Memory B cell (primary cell): ENCODE measurements at regions not wholly inside any gene's neighbourhood (a gene's known extent, or its start where the extent isn't known, plus 50 kb on each side); places are given as distances from the start of the nearest gene placed in this dataset.
"Not testable (repeated sequence)": the region's sequence is repeated elsewhere in the genome, so short reads cannot be mapped to it uniquely, and the experiment has no call there.

ENCODE experiments used
- ATAC-seq: fragments of 150-1000 bp; cut with Tn5 transposase; 2 replicates; pipeline ENCODE4 v1.10.0; 2021; ENCODE audit warnings: low read depth, mild to moderate bottlenecking, moderate library complexity
- DNase-seq, 2 donors: peaks; one replicate each; pipeline ENCODE4 v3.0.0; 2022; ENCODE audit warnings: low spot score in 2 of 2
- H3K27ac Mint-ChIP-seq: one replicate; pipeline ENCODE4 v1.8.0; 2022; ENCODE audit warnings: mild to moderate bottlenecking, moderate library complexity, mixed read lengths
- H3K27me3 Mint-ChIP-seq: one replicate; pipeline ENCODE4 v1.8.0; 2022; ENCODE audit warnings: mixed read lengths
- H3K36me3 Mint-ChIP-seq: one replicate; pipeline ENCODE4 v1.8.0; 2022; ENCODE audit warnings: mild to moderate bottlenecking, mixed read lengths
- H3K4me1 Mint-ChIP-seq: one replicate; pipeline ENCODE4 v1.8.0; 2022; ENCODE audit warnings: mixed read lengths
- H3K4me3 Mint-ChIP-seq: one replicate; pipeline ENCODE4 v1.8.0; 2022; ENCODE audit warnings: mild to moderate bottlenecking, moderate library complexity, mixed read lengths
- H3K9me3 Mint-ChIP-seq: one replicate; pipeline ENCODE4 v1.8.0; 2022; ENCODE audit warnings: mixed read lengths

GRCh38 chr10:80964955-80965614, 427.4 kb downstream of the SH2D4B start:
- Mint-ChIP-seq H3K36me3 (no peaks in the 10 kb centered on the region), H3K27me3 (no peaks in the 10 kb centered on the region), H3K4me3 (no peak overlapping the region), H3K4me1 (no peaks in the 10 kb centered on the region), H3K9me3 (no peaks in the 10 kb centered on the region), H3K27ac (no peak overlapping the region)
- no peak for DNase-seq
- peak; percentile 22 for ATAC-seq

- ATAC-seq (no peak), DNase-seq (no peak)
- H3K9me3 Mint-ChIP-seq: no peaks in the 10 kb centered on the region
- H3K4me1 Mint-ChIP-seq: no peaks in the 10 kb centered on the region
- H3K36me3 Mint-ChIP-seq: no peaks in the 10 kb centered on the region
- no peak overlapping the region for H3K27ac Mint-ChIP-seq
- no peak overlapping the region for H3K4me3 Mint-ChIP-seq
- H3K27me3 Mint-ChIP-seq: no peaks in the 10 kb centered on the region
Measured at GRCh38 chr10:80966326-80966986, 428.8 kb downstream of the SH2D4B start.

DNA sequence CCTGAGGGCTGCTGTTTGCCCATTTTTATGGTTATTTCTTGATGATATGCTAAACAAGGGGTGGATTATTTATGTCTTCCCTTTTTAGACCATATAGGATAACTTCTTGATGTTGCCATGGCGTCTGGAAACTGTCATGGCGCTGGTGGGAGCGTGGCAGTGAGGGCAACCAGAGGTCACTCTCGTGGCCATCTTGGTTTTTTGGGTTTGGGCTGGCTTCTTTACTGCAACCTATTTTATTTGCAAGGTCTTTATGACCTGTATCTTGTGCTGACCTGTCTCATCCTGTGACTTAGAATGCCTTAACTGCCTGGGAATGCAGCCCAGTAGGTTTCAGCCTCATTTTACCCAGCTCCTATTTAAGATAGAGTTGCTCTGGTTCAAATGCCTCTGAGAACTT, 429.7 kb downstream of the SH2D4B start:
- H3K4me3 Mint-ChIP-seq, H3K27ac Mint-ChIP-seq, DNase-seq, H3K36me3 Mint-ChIP-seq, H3K4me1 Mint-ChIP-seq, ATAC-seq, H3K9me3 Mint-ChIP-seq, H3K27me3 Mint-ChIP-seq: not testable (repeated sequence)

GRCh38 chr10:80968903-80969302, 431.2 kb downstream of the SH2D4B start:
- Mint-ChIP-seq H3K27me3 (no peaks in the 10 kb centered on the region), H3K36me3 (no peaks in the 10 kb centered on the region), H3K9me3 (no peaks in the 10 kb centered on the region), H3K27ac (no peak overlapping the region), H3K4me3 (no peak overlapping the region), H3K4me1 (no peaks in the 10 kb centered on the region)
- no peak for ATAC-seq
- no peak for DNase-seq

GRCh38 chr10:80971461-80971860, 433.8 kb downstream of the SH2D4B start:
- Mint-ChIP-seq H3K27me3 (no peaks in the 10 kb centered on the region), H3K4me3 (no peak overlapping the region), H3K36me3 (no peaks in the 10 kb centered on the region), H3K27ac (no peak overlapping the region), H3K9me3 (no peaks in the 10 kb centered on the region), H3K4me1 (no peaks in the 10 kb centered on the region)
- no peak for DNase-seq
- ATAC-seq: no peak

- H3K4me3 Mint-ChIP-seq: no peak overlapping the region
- H3K36me3 Mint-ChIP-seq: no peaks in the 10 kb centered on the region
- no peaks in the 10 kb centered on the region for H3K4me1 Mint-ChIP-seq
- ATAC-seq (no peak), DNase-seq (no peak)
- H3K27ac Mint-ChIP-seq: no peak overlapping the region
- H3K9me3 Mint-ChIP-seq: peaks cover 2% of the 10 kb centered on the region
- no peaks in the 10 kb centered on the region for H3K27me3 Mint-ChIP-seq
Measured at GRCh38 chr10:80976658-80977057, 439.0 kb downstream of the SH2D4B start.

DNA sequence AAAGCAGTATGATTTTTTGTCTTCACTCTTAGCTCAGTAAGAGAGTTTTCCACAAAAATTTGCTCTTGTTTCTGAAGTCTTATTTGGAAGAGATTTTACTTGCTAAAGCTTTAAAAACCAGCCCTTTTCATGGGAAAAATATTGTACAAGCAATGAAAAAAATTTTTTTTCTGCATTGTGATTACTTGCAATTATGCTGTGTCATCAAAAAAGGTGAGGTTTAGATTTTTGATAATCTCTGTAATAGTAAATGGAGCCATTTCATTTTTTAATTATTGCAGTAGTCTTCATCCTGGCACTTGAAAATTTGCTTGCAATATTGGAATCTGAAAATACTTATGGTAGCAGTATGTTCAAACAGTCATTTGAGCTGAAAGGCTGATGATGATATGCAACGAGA, 447.4 kb downstream of the SH2D4B start:
- H3K4me1 Mint-ChIP-seq: no peaks in the 10 kb centered on the region

GRCh38 chr10:80986596-80986995, 448.9 kb downstream of the SH2D4B start:
- Mint-ChIP-seq H3K27me3 (no peaks in the 10 kb centered on the region), H3K27ac (no peak overlapping the region), H3K4me3 (no peak overlapping the region), H3K9me3 (peaks cover 3% of the 10 kb centered on the region), H3K36me3 (no peaks in the 10 kb centered on the region), H3K4me1 (no peaks in the 10 kb centered on the region)
- DNase-seq (no peak), ATAC-seq (no peak)

More for the DNA sequence above, 447.4 kb downstream of the SH2D4B start:
- ATAC-seq: no peak
- no peak for DNase-seq
- Mint-ChIP-seq H3K27ac (no peak overlapping the region), H3K9me3 (no peaks in the 10 kb centered on the region), H3K36me3 (no peaks in the 10 kb centered on the region), H3K4me3 (no peak overlapping the region), H3K27me3 (no peaks in the 10 kb centered on the region)

GRCh38 chr10:80988755-80989154, 451.1 kb downstream of the SH2D4B start:
- no peaks in the 10 kb centered on the region for H3K36me3 Mint-ChIP-seq
- H3K4me1 Mint-ChIP-seq: no peaks in the 10 kb centered on the region
- DNase-seq (no peak), ATAC-seq (no peak)
- H3K27ac Mint-ChIP-seq: no peak overlapping the region
- no peak overlapping the region for H3K4me3 Mint-ChIP-seq
- peaks cover 3% of the 10 kb centered on the region for H3K9me3 Mint-ChIP-seq
- H3K27me3 Mint-ChIP-seq: no peaks in the 10 kb centered on the region

GRCh38 chr10:80996615-80997193, 459.0 kb downstream of the SH2D4B start:
- H3K27ac Mint-ChIP-seq: no peak overlapping the region
- H3K36me3 Mint-ChIP-seq: no peaks in the 10 kb centered on the region
- H3K27me3 Mint-ChIP-seq: no peaks in the 10 kb centered on the region
- DNase-seq (no peak), ATAC-seq (no peak)
- peaks cover 4% of the 10 kb centered on the region for H3K9me3 Mint-ChIP-seq
- H3K4me3 Mint-ChIP-seq: no peak overlapping the region
- H3K4me1 Mint-ChIP-seq: no peaks in the 10 kb centered on the region

DNA sequence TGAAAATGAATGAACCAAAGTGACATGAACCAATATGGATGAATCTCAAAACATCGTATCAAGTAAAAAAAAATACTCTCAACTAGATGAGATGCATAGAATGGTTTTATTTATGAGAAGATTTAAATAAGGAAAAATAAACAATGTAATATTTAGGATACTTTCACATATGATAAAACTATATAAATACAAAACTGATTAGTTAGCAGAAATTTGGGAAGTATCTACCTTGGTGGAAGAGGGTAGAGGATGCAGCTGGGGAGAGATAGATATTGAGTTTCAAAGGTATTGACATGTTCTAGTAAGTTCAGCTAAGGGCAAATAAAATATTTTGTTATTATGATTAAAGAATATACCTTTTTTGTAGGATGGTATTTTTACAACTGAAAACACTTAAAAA, 463.1 kb downstream of the SH2D4B start:
- Mint-ChIP-seq H3K27me3 (no peaks in the 10 kb centered on the region), H3K27ac (no peak overlapping the region), H3K36me3 (no peaks in the 10 kb centered on the region), H3K4me3 (no peak overlapping the region), H3K4me1 (no peaks in the 10 kb centered on the region), H3K9me3 (peaks cover 2% of the 10 kb centered on the region)
- ATAC-seq (no peak), DNase-seq (no peak)

- ATAC-seq: no peak
- H3K4me3 Mint-ChIP-seq: no peak overlapping the region
Measured at GRCh38 chr10:81002382-81002781, 464.7 kb downstream of the SH2D4B start.

GRCh38 chr10:81007872-81008271, 470.2 kb downstream of the SH2D4B start:
- Mint-ChIP-seq H3K4me3 (no peak overlapping the region), H3K27ac (no peak overlapping the region), H3K27me3 (no peaks in the 10 kb centered on the region), H3K36me3 (no peaks in the 10 kb centered on the region), H3K9me3 (no peaks in the 10 kb centered on the region), H3K4me1 (no peaks in the 10 kb centered on the region)
- no peak for DNase-seq
- no peak for ATAC-seq

More at GRCh38 chr10:81002382-81002781, 464.7 kb downstream of the SH2D4B start:
- H3K27ac Mint-ChIP-seq: no peak overlapping the region
- H3K27me3 Mint-ChIP-seq: no peaks in the 10 kb centered on the region
- no peak for DNase-seq
- no peaks in the 10 kb centered on the region for H3K36me3 Mint-ChIP-seq
- H3K9me3 Mint-ChIP-seq: no peaks in the 10 kb centered on the region
- H3K4me1 Mint-ChIP-seq: no peaks in the 10 kb centered on the region

DNA sequence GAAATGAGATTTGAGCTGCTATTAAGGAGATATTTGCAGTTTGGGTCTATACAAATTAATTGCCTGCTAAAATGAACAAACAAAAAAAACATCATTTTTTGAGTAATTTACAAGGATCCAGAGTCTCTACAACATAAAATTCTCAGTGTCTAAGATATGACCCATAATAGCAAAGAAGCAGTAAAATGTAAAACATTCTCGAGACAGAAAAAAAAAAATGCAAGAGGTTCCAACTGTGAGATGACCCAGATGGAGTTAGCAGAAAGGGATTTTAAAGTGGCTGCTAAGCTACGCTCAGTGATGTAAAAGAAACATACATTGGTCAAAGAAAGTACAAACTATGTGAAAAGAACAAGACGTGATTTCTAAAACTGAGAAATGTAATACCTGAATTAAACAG, 471.0 kb downstream of the SH2D4B start:
- H3K27ac Mint-ChIP-seq: no peak overlapping the region
- no peak overlapping the region for H3K4me3 Mint-ChIP-seq
- no peak for ATAC-seq
- H3K36me3 Mint-ChIP-seq: no peaks in the 10 kb centered on the region
- H3K9me3 Mint-ChIP-seq: no peaks in the 10 kb centered on the region
- no peaks in the 10 kb centered on the region for H3K4me1 Mint-ChIP-seq
- H3K27me3 Mint-ChIP-seq: no peaks in the 10 kb centered on the region
- DNase-seq: no peak

- no peaks in the 10 kb centered on the region for H3K36me3 Mint-ChIP-seq
- no peak overlapping the region for H3K4me3 Mint-ChIP-seq
- no peaks in the 10 kb centered on the region for H3K27me3 Mint-ChIP-seq
- H3K27ac Mint-ChIP-seq: no peak overlapping the region
- DNase-seq: no peak
- H3K4me1 Mint-ChIP-seq: no peaks in the 10 kb centered on the region
- no peak for ATAC-seq
- no peaks in the 10 kb centered on the region for H3K9me3 Mint-ChIP-seq
Measured at GRCh38 chr10:81009296-81009695, 471.6 kb downstream of the SH2D4B start.
